B cell (primary cell): ENCODE measurements at regions not wholly inside any gene's neighbourhood (a gene's known extent, or its start where the extent isn't known, plus 50 kb on each side); places are given as distances from the start of the nearest gene placed in this dataset.

Experiments
- EZH2 ChIP-seq: IDR thresholded peaks from 2 replicates; pipeline ENCODE4 v1.6.1; 2012; ENCODE audit warnings: borderline replicate concordance, low read depth, mild to moderate bottlenecking, moderate library complexity, low read length; ENCODE audit not compliant: insufficient read depth, poor library complexity, severe bottlenecking
- TF ChIP-seq, protein P1 (sequence below): fragments of 200-600 bp; IDR thresholded peaks from one replicate; pipeline ENCODE4 v1.8.0; 2022; ENCODE audit warnings: antibody characterized with exemption, mild to moderate bottlenecking

DNA sequence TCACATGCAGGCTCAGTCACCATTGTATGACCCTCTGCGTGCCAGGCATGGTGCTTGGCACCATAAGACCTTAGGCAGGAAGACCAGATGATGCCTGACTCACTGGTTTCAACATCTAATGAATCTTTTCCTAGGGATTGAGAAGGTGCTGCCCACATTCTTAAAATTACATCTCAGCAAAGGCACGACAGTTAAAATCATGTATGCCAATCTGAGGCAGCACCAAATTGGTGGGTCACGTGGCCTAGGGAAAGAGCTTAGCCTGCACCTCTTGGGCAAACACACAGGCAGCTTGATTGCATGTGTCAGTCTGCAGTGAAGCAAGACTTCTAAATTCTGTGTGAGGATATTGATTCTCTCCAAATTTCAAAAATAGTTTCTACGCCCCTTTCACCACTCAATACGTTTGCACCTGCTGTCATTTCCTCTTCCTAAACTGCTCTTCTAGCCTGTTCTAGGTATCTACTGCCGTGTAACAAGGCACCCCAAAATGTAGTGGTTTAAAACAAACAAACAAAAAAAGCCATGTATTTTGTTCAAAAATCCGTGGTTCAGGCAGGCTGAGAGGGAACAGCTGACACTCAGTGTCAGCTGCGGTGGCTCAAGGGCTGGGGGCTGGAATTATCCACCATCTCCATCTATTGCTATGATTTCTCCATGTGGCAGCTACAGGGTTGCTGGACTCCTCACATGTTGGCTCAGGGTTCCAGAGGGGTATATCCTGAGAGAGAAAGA lies 160.2 kb upstream of the FGGY start:
- TF ChIP-seq, protein P1, sequence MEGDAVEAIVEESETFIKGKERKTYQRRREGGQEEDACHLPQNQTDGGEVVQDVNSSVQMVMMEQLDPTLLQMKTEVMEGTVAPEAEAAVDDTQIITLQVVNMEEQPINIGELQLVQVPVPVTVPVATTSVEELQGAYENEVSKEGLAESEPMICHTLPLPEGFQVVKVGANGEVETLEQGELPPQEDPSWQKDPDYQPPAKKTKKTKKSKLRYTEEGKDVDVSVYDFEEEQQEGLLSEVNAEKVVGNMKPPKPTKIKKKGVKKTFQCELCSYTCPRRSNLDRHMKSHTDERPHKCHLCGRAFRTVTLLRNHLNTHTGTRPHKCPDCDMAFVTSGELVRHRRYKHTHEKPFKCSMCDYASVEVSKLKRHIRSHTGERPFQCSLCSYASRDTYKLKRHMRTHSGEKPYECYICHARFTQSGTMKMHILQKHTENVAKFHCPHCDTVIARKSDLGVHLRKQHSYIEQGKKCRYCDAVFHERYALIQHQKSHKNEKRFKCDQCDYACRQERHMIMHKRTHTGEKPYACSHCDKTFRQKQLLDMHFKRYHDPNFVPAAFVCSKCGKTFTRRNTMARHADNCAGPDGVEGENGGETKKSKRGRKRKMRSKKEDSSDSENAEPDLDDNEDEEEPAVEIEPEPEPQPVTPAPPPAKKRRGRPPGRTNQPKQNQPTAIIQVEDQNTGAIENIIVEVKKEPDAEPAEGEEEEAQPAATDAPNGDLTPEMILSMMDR: no peak
- no peak for TF ChIP-seq EZH2
